ENCODE measurements at regions not wholly inside any gene's neighbourhood (a gene's known extent, or its start where the extent isn't known, plus 50 kb on each side); places are given as distances from the start of the nearest gene placed in this dataset.

DNA sequence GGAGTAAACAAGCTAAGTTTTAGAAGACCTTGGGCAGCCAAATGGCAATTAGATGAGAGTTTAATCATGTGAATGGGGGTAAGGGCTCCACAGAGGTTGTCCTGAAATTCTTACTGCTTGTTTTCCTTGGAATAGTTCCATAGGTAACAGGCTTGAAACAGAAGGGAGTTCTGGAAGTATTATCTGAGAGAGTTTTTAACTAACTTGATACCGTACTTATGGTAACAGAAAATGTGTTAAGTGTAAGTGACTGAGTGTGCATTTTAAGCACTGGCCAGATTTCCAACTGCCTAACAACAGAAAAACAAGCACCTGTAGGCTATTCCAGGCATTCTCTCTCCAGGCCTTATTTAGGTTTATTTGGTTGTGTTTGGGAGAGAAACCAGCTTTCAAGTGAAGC lies 414.6 kb upstream of the PDE3A start:
- DNase-seq (ENCODE audit: low spot score), result no peak

DNA sequence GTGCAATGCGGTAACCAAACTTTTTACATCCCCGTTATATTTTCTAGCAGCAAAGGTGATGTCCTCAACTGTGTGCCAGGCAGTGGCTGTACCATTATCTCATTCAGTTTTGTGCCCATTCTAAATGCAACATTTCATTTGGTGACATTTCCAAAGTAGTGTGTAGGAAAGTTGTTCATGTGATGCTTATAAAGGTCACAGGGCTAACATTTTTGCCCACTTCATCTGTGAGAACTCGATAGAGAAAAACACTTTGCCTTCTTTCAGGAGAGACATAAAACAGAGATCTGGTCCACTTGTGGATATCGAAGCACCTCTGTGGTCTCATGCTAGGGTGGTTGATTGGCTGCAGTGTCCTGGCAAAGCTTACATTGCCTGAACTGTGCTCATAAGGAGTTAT lies 414.2 kb upstream of the PDE3A start:
- DNase-seq (ENCODE audit: low spot score), result no peak

DNA sequence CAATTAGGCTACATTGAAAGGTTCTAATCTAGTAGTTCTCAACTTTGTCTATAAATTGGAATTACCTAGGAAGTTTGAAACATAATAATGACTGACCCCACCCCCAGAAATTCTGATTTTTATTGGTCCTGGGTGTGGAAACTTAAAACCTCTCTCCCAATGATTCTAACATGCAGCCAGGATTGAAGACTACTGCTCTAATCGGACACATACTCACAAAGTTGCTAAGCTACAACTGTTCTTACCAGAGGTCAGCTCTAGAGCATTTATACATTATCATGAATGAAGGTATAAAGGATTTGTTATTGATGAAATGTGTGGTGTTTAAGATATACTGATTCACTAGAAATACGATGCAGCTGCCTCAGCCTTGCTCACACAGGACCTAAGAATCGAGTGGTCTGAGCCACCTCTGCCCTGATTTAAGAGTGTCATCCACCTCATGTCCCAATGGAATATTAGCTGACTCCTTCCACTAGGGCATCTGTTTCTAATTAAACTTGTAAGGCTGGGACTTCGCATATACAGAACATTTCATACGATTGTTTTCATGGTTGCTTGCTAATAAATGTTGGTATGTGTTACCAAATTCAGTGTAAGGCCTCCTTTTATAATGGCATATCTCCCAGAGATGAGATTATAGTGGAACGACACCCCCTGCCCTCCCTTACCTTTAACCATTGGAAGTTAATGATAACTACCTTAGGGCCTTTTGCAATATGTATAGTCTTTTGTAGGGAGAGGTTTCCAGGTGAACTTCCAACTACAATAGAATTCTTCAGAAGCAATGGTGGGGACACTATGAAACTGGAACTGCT lies 410.8 kb upstream of the PDE3A start:
- no peak for DNase-seq (ENCODE audit: low spot score)

DNA sequence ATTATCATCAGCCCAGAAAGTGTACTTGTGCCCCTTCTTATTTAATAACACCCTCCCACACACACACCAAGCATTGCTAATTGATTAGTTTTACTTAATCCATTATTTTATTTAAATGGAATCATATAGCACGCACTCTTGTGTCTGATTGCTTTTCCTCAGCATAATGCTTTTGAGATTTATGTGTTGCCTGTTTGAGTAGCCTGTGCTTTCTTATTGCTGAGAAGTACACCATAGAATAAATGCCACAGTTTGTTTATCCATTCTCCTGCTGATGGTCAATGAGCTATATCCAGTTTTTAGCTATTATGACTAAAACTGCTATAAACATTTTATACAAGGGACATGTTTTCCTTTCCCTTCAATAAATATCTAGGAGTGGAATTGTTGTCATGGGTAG lies 409.9 kb upstream of the PDE3A start:
- DNase-seq (ENCODE audit: low spot score), result no peak

DNA sequence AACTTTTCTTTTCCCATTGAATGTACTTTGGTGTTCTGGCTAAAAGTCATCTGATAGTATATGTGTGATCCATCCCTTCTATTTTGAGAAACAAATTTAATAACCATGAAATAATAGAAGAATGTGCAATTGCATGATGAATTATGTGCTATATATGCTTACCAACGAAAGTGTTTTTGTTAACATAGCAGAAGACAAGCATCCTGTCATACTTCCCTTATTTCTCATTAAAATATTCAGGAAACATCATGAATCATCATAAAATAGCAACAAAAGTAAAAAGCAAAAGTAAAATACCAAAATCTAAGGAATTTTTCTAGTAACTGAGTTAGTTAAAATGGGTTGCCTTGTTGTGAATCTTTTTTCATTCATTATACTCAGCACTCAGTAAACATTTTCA lies 409.0 kb upstream of the PDE3A start:
- DNase-seq (ENCODE audit: low spot score), result no peak

DNA sequence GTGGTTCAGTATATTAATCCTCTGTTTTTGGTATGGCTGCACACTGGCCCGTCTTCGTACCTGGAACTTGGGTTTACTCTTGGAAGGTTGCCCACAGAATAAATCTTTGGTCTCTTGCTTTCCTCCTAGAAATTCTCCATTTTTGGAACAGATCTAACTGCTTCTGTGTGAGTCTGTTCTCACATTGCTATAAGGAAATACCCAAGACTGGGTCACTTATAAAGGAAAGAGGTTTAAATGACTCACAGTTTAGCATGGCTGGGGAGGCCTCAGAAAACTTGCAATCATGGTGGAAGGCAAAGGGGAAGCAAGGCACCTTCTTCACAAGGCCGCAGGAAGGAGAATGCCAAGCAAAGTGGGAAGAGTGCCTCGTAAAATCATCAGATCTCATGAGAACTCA lies 407.8 kb upstream of the PDE3A start:
- DNase-seq (ENCODE audit: low spot score), result no peak

DNA sequence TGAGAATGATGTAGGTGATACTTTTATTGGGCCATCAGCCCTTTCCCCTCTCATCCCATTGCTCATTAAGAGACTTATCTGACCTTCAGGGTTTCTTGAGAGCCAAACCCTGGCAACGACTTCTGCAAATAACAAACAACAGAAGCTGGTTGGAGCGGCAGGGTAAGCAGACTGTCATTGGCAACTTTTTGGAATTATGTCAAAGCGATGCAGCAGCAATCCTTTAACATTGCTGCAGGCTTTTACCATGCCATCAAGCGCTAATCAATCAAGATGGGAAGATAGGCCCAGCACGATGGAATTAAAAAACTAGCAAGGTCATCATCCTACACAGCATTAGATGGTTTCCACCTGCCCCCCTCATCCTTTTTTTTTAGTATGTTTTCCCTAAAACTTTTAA lies 406.1 kb upstream of the PDE3A start:
- no peak for DNase-seq (ENCODE audit: low spot score)

DNA sequence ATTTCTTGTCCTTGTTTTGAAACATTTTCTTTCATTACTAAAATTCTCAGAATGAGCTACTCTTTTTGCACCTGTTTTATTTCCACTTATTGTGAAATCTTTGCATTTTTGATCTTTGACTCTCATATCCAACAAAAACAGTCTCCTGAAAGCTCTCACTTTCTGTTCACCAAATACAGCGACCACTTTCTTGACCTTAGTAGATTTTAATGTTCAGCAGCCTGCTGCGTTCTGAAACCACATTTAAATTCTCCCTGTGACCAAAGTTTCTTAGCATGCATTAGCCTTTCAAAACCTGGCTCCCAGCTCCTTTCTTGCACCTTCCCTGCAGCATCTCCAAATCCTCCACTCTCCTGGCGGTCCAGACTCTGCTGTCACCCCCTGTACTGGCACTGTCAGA lies 404.4 kb upstream of the PDE3A start:
- no peak for DNase-seq (ENCODE audit: low spot score)

DNA sequence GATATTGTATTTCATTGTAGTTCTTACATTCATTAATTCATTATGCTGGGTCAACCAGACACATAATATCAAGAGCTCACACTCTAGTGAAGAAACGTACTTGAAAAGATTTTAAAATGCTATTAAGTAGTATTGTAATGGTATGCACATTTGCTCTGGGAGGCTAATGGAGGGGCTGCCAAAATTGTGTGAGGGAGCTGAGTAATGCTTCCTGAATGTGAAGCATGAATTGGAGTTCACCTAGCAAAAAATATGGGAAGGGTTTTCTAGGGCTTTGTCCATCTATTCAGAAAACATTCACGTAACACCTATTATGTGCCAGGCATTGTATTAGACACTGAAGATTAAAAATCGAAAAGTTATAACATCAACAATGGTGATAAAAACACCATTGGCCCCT lies 403.8 kb upstream of the PDE3A start:
- no peak for DNase-seq (ENCODE audit: low spot score)

DNA sequence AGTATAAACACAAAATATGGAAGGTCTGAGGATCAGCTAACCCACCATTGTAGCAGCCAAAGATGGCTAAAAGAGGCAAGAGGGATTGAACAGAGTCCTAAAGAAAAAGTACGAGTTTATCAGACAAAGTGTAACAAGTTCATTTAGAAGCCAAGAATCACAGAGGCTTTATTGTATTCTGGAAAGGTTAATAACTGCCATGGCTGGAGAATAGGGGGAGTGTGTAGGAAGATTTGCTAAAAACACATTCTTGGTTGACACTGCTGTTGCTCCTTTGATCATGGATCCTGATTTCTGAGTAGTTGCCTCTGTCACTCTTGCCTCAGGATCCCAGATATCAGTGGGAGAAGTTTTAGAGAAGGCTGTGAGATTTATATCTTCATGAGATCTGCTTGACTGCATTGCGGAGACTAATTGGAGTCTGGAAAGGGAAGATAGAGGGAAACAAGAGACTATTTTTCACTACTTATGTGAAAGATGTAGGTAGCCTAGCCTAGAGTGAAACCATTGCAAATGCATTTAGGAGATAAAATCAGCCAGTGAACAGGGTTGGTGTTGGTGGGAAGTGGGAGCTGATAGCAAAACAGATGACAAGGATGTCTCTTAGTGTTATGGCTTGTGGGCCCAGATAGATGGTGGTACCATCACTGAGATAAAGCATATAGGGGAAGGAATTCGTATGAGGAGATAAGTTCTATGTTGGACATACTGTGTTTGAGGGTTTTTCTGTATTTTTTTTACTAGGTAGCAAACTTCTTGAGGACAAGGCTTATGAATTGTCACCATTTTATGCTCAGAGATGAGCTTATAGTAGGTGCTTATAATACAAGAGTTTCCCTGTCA lies 402.9 kb upstream of the PDE3A start:
- DNase-seq (ENCODE audit: low spot score), result no peak

DNA sequence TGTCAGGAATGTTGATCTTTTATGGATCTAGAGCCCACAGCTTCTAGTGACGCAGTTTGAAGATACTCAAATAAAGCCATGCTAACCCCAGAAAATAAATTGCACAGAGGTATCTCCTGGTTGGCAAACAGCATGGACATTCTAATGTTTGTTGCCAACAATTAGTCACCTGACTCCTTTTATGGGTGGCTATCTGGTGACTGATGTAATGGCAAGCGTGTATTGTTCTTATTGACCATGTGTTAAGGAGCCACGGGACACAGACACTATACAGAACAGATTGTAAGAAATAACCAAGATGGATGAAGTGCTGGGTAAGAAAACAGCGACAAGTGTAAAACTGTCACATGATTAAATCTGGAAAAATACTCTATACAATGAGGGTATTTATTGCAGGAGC lies 401.3 kb upstream of the PDE3A start:
- no peak for DNase-seq (ENCODE audit: low spot score)

DNA sequence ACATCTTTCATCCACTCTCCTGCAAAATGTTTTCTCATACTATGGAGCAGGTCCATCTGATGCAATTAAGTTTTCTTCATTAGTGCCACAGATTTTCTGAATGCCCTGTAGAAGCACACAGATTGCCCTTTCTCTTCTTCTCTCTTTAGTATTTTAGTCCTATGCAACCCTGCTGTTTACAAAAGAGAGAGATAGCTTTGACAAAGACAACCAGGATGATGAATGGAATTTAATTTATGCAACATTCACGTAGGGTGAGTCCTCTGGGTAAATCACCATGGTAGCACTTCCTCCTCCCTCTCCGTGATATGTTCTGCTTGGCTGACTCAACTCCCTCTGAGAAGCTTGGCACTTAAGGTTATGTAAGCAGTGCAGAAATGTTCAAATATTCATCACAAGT lies 400.9 kb upstream of the PDE3A start:
- peak; percentile 25 for DNase-seq (ENCODE audit: low spot score)

DNA sequence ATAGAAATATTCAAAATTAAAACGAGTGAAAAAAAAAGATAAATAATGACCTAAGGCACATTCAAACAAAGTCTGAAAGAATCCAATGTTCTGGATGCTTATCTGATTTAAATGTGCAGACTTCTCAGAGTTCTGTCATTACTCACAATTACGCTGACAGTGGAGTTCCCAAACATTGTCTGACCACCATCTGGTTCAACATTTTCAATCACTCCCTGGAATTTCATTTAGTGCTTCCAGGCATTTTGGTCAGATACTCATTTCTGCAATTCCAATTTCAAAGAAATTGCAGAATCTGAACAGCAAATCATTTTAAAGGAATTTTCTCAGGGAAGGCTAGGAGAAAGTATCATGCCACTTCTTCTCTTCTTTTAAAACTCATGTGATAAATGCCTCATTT lies 398.2 kb upstream of the PDE3A start:
- no peak for DNase-seq (ENCODE audit: low spot score)

DNA sequence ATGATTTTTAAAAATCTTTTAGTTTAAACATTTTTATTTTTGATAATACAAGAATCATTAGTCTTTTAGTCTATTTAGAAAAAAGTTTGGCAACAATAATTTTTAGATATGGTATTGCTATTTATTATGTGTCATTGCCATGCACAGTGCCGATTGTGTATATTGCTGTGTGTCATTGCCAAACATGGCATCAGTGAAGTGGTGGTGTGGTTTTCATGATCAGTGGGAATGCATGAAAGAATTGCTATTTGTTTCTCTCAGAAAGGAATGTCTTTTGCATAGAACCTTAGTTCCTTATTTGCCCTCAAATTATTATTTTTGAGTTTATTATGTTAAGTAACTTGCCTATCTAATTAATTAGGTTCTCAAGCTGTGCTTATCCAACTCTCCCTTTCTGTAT lies 397.5 kb upstream of the PDE3A start:
- no peak for DNase-seq (ENCODE audit: low spot score)

DNA sequence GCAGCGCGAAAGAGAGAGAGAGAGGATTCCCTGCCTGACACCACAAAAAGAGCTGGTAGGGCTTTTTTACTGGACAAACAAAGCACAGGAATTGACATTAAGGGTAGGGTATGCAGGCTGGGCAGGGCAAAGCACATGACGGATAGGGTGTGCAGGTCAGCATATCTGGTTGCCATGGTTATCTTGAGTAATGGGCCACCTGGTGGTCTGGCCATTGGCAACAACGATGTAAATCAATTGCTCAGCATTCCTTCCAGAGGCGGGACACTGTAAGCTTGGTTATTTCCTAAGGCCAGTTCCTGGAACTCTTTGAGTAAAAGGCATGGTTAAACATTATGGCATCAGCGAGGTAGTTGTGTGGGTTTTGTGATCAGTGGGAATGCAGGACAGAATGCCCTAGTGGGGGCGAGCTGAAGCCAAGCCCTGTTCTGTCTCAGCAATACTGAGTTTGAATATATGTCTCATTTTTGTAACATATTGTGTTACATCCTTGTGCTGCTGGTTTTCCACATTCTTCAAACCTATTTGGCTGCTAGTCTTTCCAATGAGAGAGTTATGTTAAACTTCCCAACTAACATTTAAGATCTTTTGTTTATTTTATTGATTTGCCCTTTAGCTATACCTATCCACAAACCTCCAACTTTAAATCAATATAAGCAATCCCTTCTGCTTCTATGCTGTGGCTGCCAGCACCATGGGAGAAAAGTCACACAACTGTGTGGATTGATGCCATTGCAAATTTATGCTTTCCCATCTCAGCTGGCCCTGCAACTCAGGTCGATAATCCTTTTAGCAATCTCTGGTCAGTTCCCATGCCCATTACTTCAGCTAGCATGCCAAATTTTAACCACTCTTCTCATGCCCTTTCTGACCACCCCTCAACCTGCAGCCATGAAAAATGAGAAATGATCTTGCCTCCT lies 396.7 kb upstream of the PDE3A start:
- DNase-seq (ENCODE audit: low spot score), result no peak

DNA sequence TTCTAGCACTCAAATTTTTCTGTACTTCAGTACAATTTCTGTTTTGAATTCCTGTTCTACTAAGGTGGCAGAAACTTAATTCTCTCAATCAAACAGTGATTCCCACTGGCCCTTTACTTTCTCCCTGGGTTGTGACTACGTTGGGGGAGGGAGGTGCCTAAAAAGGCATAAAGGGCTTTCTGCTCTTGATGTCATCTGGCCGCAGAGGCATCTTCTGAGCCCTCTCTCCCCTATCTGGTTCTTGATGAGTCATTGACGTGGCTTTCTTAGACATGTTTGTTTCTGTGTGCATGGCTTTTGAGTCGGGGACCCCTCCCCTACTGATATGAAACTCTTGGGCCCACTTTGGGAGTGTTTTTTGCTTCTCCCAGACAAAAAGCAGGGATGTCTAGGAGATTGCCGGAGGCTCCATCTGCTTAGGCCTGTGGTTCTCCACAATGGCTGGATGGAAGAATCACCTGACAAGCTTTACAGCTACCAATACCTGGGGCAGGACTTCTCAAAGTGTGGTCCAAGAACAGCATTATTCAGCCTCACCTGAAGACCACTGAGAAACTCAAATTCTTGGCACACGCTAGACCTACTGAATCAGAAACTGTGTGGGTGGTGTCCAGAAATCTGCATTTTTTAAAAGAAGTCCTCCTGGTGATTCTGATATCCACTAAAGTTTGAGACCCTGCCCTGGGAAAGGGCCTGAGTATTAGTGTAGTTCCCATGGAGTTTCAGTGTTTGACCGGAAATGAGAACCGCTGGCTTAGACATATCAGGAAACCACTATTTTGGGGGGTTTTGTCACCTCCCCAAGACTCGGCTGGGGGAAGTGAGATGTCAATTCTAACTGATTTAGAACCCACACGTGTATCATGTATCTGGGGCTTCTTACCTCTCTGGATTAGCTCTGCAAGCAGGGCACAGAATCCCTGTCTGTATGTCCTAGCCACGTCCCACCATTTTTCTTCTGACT lies 395.7 kb upstream of the PDE3A start:
- no peak for DNase-seq (ENCODE audit: low spot score)

DNA sequence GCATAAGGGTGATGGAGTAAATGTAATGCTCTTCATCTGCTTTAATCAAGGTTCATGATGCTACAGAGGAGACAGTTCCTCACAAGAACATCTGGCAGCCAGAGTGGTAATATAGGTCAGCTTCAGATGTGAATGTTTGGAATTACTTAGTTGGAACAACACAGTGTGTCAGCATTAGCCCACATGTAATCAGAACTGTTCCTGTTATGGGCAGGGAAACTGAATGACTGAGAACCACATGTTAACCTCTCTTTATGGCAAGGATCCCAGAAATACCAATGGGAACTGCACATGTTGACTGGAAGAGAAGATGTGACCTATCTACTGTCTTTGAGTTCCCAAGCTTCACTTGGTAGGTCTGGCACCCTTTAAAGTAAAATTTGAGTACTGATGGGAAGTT lies 390.1 kb upstream of the PDE3A start:
- no peak for DNase-seq (ENCODE audit: low spot score)

DNA sequence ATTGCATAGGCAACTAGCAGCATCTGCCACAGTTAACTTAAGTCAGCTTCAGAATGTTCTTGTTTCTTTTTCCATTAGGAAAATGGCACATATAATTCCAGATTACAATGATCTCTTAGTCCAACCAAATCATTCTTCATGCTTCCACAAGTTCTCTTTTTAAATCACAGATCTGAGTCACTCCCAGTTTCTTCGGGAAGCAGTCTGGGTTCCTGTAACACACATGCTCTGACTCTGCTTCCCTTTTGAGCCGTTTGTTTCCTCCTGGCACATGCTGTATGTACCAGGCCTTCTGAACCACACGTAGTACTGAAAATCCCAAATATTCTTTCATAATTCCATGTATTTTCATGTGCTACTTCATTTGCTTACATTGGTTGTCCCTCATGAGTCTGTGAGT lies 388.8 kb upstream of the PDE3A start:
- DNase-seq (ENCODE audit: low spot score), result peak; percentile 19

DNA sequence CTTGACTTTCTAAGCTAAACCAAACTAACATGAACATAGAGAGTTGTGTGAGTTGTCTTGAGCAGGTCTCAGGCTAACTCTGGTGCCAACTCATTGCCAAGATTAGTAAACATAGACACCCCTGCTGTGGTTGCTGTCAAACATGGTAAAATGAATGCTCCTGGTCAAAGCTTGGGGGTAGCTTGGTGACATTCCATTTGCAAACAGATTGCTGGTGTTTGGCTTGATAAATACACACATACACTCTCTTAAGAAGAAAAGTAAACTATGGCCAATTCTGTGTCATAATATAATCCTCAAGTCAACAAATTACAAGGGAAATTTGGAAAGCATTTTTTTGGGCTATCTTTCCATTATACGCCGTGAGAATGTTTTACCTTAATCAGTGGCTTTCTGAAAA lies 386.4 kb upstream of the PDE3A start:
- DNase-seq (ENCODE audit: low spot score), result no peak

DNA sequence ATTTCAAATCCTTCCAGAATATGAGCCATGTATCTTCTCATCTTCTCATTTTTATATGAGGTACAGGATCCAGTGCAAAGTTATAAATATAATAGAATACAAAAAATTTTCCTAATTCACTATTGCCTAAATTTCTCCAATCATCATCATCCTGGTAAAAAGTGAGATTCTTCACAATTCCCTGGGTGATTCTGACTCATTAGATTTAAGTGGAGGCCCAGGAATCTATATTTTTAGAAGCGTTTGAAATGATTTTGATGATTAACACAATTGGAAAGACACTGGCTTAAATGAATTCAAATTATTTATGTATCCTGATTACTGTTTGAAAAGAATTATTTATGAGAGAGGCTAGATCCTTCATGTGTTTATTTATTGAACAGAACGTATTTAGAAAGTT lies 380.3 kb upstream of the PDE3A start:
- DNase-seq (ENCODE audit: low spot score), result no peak

DNA sequence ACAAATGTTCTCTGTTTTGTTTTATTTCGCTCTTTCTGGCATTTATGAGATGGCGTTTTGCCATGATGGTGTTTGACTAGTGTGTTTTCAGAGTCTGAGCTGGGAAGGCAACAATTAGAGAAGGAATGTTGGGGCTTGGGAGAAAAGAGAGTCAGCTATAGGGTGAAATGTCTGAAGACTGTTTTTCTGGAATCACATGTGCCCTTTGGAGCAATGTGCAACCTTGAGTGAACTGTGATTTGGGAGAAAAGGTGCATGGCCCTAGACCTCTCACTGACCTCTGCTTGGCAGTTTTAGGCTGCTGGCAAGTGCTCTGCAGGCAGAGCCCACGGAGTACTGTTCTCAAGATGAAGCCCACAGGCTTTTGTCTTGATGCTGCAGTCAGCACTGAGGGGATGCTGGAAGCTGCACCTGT lies 379.9 kb upstream of the PDE3A start:
- DNase-seq (ENCODE audit: low spot score), result no peak

Data from pons (tissue), 1 donor.